K562 (cell line): ENCODE measurements at regions not wholly inside any gene's neighbourhood (a gene's known extent, or its start where the extent isn't known, plus 50 kb on each side); places are given as distances from the start of the nearest gene placed in this dataset.

ENCODE experiments used
- ATAC-seq: fragments of 200-7000 bp; cut with Tn5 transposase; 3 replicates; pipeline ENCODE4 v1.9.1; 2020; ENCODE audit warnings: moderate library complexity
- BruUV-seq: library from RNA; stranded (reverse); fragments of 400-500 nt; replicated peaks from 2 replicates; lab custom pipeline; 2021; lab: Mats Ljungman, UMichigan
- CTCF ChIA-PET: fragments of 300-600 bp; formaldehyde crosslinking; extraction: SDS; loops from one replicate; lab custom pipeline; 2021; ENCODE audit warnings: low intra/inter-chr PET ratio; lab: Yijun Ruan, JAX
- POLR2A ChIA-PET: fragments of 300-600, 350-650 bp; sonication (Branson Sonifier 250); formaldehyde crosslinking; extraction: SDS; loops from one replicate; lab custom pipeline; 2021; ENCODE audit warnings: antibody characterized with exemption, inconsistent platforms; lab: Yijun Ruan, JAX
- DNase-seq, 4 experiments: peaks; one replicate each; pipeline versions ENCODE4 v3.0.0 to v3.0.0-alpha.2; 2011 to 2018; ENCODE audit warnings: low spot score in 3 of 4, mixed read lengths in 3 of 4; ENCODE audit errors: extremely low read depth in 1 of 4
- FAIRE-seq: peaks from 2 replicates; lab custom pipeline; 2011; peaks lifted over from hg19 to GRCh38; lab: Jason Lieb, UNC
- H2AFZ ChIP-seq: 2 replicates; pipeline ENCODE4 v1.6.0; 2011; ENCODE audit warnings: low read depth, low read length, control low read depth, inconsistent platforms
- H3K27ac ChIP-seq: fragments of 200-600 bp; 3 replicates; pipeline ENCODE4 v1.8.0; 2011; ENCODE audit warnings: low read depth, mild to moderate bottlenecking, control low read depth, inconsistent platforms, low read length, moderate library complexity, mixed read lengths; ENCODE audit errors: extremely low read depth
- H3K27me3 ChIP-seq, 2 experiments: fragments of 300-600 bp in 1 of 2; 2 replicates in 1 of 2; 3 replicates in 1 of 2; pipeline versions ENCODE4 v1.6.0 to v1.8.0; 2011; ENCODE audit warnings: inconsistent platforms in 2 of 2, low read length in 2 of 2, mild to moderate bottlenecking in 1 of 2, mixed read lengths in 1 of 2, moderate library complexity in 1 of 2; ENCODE audit not compliant: control insufficient read depth in 2 of 2, insufficient read depth in 2 of 2
- H3K36me3 ChIP-seq: fragments of 300-600 bp; 3 replicates; pipeline ENCODE4 v1.8.0; 2011; ENCODE audit warnings: mild to moderate bottlenecking, low read length, inconsistent platforms; ENCODE audit not compliant: control insufficient read depth, insufficient read depth
- H3K4me1 ChIP-seq, 2 experiments: fragments of 200-600 bp in 1 of 2; replicated peaks in 1 of 2; 2 replicates in 1 of 2; 3 replicates in 1 of 2; pipeline versions ENCODE4 v1.5.1 to v1.8.0; 2011; ENCODE audit warnings: inconsistent platforms in 2 of 2, low read length in 2 of 2, mild to moderate bottlenecking in 1 of 2, mixed read lengths in 1 of 2, moderate library complexity in 1 of 2; ENCODE audit not compliant: control insufficient read depth in 2 of 2, insufficient read depth in 2 of 2
- H3K4me2 ChIP-seq: 2 replicates; pipeline ENCODE4 v1.6.1; 2011; ENCODE audit warnings: low read length, control low read depth, inconsistent platforms, mixed read lengths; ENCODE audit not compliant: insufficient read depth
- H3K4me3 ChIP-seq: fragments of 200-600 bp; sonication (generic), shearing (Covaris generic); 2 replicates; pipeline ENCODE4 v1.5.1; 2016; ENCODE audit warnings: control low read depth, inconsistent platforms
- H3K79me2 ChIP-seq: fragments of 200-600 bp; 3 replicates; pipeline ENCODE4 v1.8.0; 2011; ENCODE audit warnings: low read length, inconsistent platforms; ENCODE audit not compliant: control insufficient read depth, insufficient read depth
- H3K9ac ChIP-seq, 2 experiments: 2 replicates each; pipeline versions ENCODE4 v1.6.0 to v1.6.1; 2011; ENCODE audit warnings: low read depth in 2 of 2, low read length in 2 of 2, control low read depth in 1 of 2, inconsistent platforms in 1 of 2, mild to moderate bottlenecking in 1 of 2, mixed read lengths in 1 of 2; ENCODE audit not compliant: insufficient read depth in 1 of 2
- H3K9me1 ChIP-seq: one replicate; pipeline ENCODE4 v1.6.0; 2011; ENCODE audit warnings: inconsistent platforms, mild to moderate bottlenecking, low read length, moderate library complexity; ENCODE audit not compliant: control insufficient read depth, insufficient read depth
- H3K9me3 ChIP-seq: replicated peaks from 2 replicates; pipeline ENCODE4 v1.5.1; 2011; ENCODE audit warnings: low read depth, low read length, inconsistent platforms; ENCODE audit not compliant: control insufficient read depth, insufficient read depth
- H4K20me1 ChIP-seq: replicated peaks from 2 replicates; pipeline ENCODE4 v1.6.1; 2011; ENCODE audit warnings: low read length, inconsistent platforms, mixed read lengths; ENCODE audit not compliant: control insufficient read depth, insufficient read depth
- BMI1 ChIP-seq: fragments of 150-350 bp; IDR thresholded peaks from 2 replicates; pipeline ENCODE4 v1.6.1; 2014; ENCODE audit warnings: low read length
- GATA2 ChIP-seq: sonication (generic); formaldehyde crosslinking; IDR thresholded peaks from 2 replicates; pipeline ENCODE4 v1.4.0; 2020; ENCODE audit warnings: mild to moderate bottlenecking, missing genetic modification reagents
- GATAD2A ChIP-seq: fragments of 450-650 bp; IDR thresholded peaks from 2 replicates; pipeline ENCODE4 v1.6.1; 2017
- LEF1 ChIP-seq: fragments of 450-650 bp; IDR thresholded peaks from 2 replicates; pipeline ENCODE4 v1.6.1; 2016; ENCODE audit warnings: mild to moderate bottlenecking
- NCOA1 ChIP-seq: fragments of 450-650 bp; IDR thresholded peaks from 2 replicates; pipeline ENCODE4 v1.6.1; 2016; ENCODE audit warnings: low read depth
- PHB ChIP-seq: fragments of 250-450 bp; sonication (Bioruptor Pico); IDR thresholded peaks from 2 replicates; pipeline ENCODE4 v1.5.0; 2021
- STAG1 ChIP-seq: sonication (generic); formaldehyde crosslinking; IDR thresholded peaks from 2 replicates; pipeline ENCODE4 v1.5.0; 2020; ENCODE audit warnings: missing genetic modification reagents, borderline replicate concordance
- TAF1 ChIP-seq: IDR thresholded peaks from 2 replicates; pipeline ENCODE4 v1.6.1; 2011; ENCODE audit warnings: mild to moderate bottlenecking, low read length, moderate library complexity; ENCODE audit not compliant: insufficient read depth, control insufficient read depth, severe bottlenecking; ENCODE audit errors: extremely low read depth
- TAF15 ChIP-seq: fragments of 200-400 bp; formaldehyde crosslinking; IDR thresholded peaks from 2 replicates; pipeline ENCODE4 v1.6.1; 2017; ENCODE audit warnings: mild to moderate bottlenecking, low read depth, low read length, moderate library complexity
- TAF9B ChIP-seq: fragments of 450-650 bp; IDR thresholded peaks from 2 replicates; pipeline ENCODE4 v1.6.1; 2018; ENCODE audit warnings: mild to moderate bottlenecking; ENCODE audit not compliant: partially characterized antibody
- TFAM ChIP-seq: fragments of 250-450 bp; sonication (Bioruptor Pico); conservative IDR thresholded peaks from 2 replicates; pipeline ENCODE4 v1.5.0; 2021; ENCODE audit warnings: mild to moderate bottlenecking, moderate library complexity
- TSC22D4 ChIP-seq: fragments of 450-650 bp; IDR thresholded peaks from 2 replicates; pipeline ENCODE4 v1.6.1; 2016; ENCODE audit warnings: missing genetic modification characterization, missing biosample characterization, control low read depth
- ZBTB7A ChIP-seq: IDR thresholded peaks from 2 replicates; pipeline ENCODE4 v1.6.1; 2011; ENCODE audit warnings: low read depth, mild to moderate bottlenecking, low read length, moderate library complexity, borderline replicate concordance; ENCODE audit not compliant: control insufficient read depth
- ZNF146 ChIP-seq: IDR thresholded peaks from one replicate; pipeline ENCODE4 v1.6.1; 2018; ENCODE audit warnings: missing compliant biosample characterization; ENCODE audit not compliant: unreplicated experiment
- ZNF561 ChIP-seq: fragments of 450-650 bp; formaldehyde crosslinking; conservative IDR thresholded peaks from 2 replicates; pipeline ENCODE4 v1.4.0; 2020; ENCODE audit warnings: mild to moderate bottlenecking, moderate library complexity
- ZNF699 ChIP-seq: fragments of 250-450 bp; sonication (Bioruptor Pico); IDR thresholded peaks from 2 replicates; pipeline ENCODE4 v1.8.0; 2021; ENCODE audit warnings: mild to moderate bottlenecking, moderate library complexity; ENCODE audit not compliant: insufficient replicate concordance
- ZNF717 ChIP-seq: fragments of 250-450 bp; sonication (Bioruptor Pico); IDR thresholded peaks from 2 replicates; pipeline ENCODE4 v1.5.0; 2021
- WGBS: fragments of 100-300 bp; shearing (Covaris generic); methylation state at CpG from one replicate; pipeline ENCODE4 v1.1.6; 2016; ENCODE audit warnings: low coverage, mixed read lengths; ENCODE audit not compliant: insufficient coverage; ENCODE audit errors: missing lambda C conversion rate; 5-methylcytosine and 5-hydroxymethylcytosine counted together
- in situ Hi-C: fragments of 300-500 bp; cut with MboI; formaldehyde crosslinking; loops from 4 replicates; pipeline ENCODE4 v1.15.0; 2018; ENCODE audit warnings: inconsistent platforms, mixed read lengths
- intact Hi-C: fragments of 100-400 bp; cut with micrococcal nuclease; formaldehyde crosslinking; loops from 2 replicates; pipeline ENCODE4 v1.14.2; 2022
- TF ChIP-seq, protein P1 (sequence below): sonication (generic); formaldehyde crosslinking; IDR thresholded peaks from 2 replicates; pipeline ENCODE4 v1.9.0; 2022; ENCODE audit warnings: mild to moderate bottlenecking, missing genetic modification reagents

DNA sequence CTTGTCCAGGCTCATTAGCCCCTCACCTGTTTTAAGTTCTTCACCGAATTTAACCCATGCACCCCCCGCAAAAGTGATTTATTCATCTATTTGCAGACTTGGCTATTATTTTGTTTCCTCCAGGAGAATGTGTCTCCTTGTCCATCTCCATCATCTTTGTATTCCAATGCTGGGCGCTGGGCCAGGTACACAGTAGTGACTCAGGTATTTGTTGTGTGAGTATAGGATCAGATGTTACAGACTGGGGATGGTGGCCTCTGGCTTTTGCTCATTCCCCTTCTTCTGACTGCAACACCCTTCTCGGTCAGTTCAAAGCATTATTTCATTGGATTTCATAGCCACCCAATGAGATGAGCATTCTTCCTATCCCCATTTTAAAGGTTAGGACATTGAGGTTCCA lies 408.2 kb downstream of the MN1 start:
- BruUV-seq = no TSS peak
- H3K27me3 ChIP-seq = no peaks in the 10 kb centered on the region; a peak in 1 of 5 replicates
- FAIRE-seq = no peak
- no peaks in the 10 kb centered on the region for H3K36me3 ChIP-seq
- TF ChIP-seq GATA2 (CRISPR knock-in tag) (no peak), GATAD2A (no peak), ZNF146 (CRISPR knock-in tag) (no peak), TAF1 (no peak), TFAM (CRISPR knock-in tag) (no peak), ZNF699 (CRISPR knock-in tag) (no peak), ZNF561 (no peak), ZBTB7A (no peak), TAF9B (no peak), LEF1 (no peak), NCOA1 (no peak), TAF15 (no peak), TSC22D4 (tag) (no peak), ZNF717 (CRISPR knock-in tag) (no peak), PHB (no peak), STAG1 (CRISPR knock-in tag) (no peak), BMI1 (no peak)
- TF ChIP-seq, protein P1, sequence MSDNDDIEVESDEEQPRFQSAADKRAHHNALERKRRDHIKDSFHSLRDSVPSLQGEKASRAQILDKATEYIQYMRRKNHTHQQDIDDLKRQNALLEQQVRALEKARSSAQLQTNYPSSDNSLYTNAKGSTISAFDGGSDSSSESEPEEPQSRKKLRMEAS (CRISPR knock-in tag) = no peak
- H4K20me1 ChIP-seq = no peaks in the 10 kb centered on the region
- in situ Hi-C loops = no loop called here
- ATAC-seq = no peak
- H3K4me2 ChIP-seq = no peak overlapping the region
- H3K27ac ChIP-seq = no peak overlapping the region
- intact Hi-C loops = no loop called here
- H2AFZ ChIP-seq = no peak overlapping the region
- H3K9ac ChIP-seq = no peak overlapping the region
- H3K4me3 ChIP-seq = no peak overlapping the region
- WGBS = 0% methylated on average over 4 of the region's 4 CpGs
- ChIA-PET CTCF (no interaction called here), POLR2A (no interaction called here)
- H3K4me1 ChIP-seq = no peaks in the 10 kb centered on the region
- no peaks in the 10 kb centered on the region for H3K79me2 ChIP-seq
- H3K9me3 ChIP-seq = no peaks in the 10 kb centered on the region
- H3K9me1 ChIP-seq = no peaks in the 10 kb centered on the region
- no peak for DNase-seq
